GM18909 (cell line): ENCODE measurements at regions not wholly inside any gene's neighbourhood (a gene's known extent, or its start where the extent isn't known, plus 50 kb on each side); places are given as distances from the start of the nearest gene placed in this dataset.

Experiments used
- ATAC-seq: cut with Tn5 transposase; IDR thresholded peaks from one replicate; pipeline ENCODE4 v1.9.1; 2021; ENCODE audit warnings: mild to moderate bottlenecking; ENCODE audit not compliant: unreplicated experiment, poor library complexity

DNA sequence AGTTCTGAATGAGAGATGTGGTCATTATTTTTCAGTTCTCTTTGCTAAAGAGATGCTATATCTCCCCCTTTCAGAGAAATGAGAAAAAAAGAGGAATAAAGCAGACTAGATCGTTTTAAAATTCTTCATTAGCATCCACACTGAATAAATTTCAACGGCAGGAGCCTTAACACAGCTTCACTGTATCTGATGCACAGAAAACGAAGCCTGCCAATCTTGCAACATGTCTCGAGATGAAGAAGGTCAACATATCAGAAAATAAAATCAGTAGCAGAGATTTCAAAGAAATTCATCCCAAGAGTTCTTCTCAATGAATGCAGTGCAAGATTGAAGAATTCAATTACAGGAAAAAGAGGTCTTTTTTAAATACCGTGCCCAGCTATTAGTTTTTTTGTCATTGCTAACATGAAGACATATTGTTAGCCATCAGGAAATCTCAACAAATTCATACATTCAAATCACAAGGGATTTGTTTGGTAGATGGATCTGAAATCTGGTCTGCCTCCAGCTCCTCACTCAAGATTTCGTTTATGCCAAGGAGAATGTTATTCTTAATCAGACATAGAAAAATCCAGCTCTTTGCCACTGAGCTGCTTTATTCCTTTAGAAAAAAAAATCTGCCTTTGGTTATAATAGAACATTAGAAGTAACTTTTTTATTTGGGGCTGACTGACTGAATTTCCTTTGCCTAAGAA lies 76.4 kb upstream of the DAB1 start:
- ATAC-seq = no peak

DNA sequence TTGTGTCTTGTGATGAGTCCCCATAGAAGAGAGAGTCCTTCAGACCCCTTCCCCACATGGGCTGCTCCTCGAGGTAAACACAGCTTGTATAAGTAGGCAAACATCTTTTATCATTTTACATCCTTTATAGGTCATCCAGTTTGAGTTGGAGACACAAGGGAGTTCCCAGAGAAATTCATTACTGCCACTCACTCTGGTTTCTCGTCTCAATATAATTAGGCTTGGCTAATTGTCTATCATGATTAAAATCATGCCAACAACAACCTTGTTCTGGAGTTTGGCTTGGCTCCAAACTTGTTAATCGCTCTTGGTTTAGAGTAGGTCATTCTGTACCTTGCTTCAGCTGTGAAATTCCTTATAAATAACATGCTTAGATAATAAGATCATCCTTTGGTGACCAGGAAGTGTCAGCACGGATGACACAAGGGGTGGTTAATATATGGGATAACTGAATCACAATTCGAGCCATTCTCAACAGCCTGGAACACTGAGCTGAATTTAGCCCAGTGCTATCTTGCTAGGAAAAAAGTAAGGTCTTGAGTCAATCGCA lies 70.7 kb upstream of the DAB1 start:
- ATAC-seq = no peak

DNA sequence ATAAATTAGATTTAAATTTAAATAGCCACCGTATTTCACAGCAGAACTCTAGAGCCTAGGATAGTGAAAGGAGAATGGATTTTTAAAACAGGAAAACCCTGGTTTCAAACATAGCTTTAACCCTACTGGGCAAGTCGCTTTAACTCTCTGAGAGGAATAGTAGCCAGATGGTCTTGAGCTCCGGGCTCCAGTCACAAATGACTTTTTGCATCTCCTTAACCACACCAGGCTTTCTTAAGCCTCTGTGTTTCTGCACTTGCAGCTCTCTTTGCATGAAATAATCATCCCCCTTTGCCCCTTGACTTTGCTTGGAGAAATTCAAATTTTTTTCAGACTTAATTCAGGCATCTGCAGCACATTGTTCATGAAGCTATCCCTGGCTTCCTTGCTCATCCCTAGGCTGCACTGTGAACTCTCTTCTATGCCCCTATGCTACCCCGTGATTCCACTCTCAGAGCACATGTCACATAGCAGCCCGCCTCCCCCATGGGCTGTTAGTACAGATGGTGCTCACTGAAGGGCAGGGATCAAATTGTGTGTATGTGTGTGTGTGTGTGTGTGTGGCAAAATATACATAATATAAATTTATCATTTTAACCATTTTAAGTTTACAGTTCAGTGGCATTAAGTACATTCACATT lies 68.8 kb upstream of the DAB1 start:
- ATAC-seq = no peak

DNA sequence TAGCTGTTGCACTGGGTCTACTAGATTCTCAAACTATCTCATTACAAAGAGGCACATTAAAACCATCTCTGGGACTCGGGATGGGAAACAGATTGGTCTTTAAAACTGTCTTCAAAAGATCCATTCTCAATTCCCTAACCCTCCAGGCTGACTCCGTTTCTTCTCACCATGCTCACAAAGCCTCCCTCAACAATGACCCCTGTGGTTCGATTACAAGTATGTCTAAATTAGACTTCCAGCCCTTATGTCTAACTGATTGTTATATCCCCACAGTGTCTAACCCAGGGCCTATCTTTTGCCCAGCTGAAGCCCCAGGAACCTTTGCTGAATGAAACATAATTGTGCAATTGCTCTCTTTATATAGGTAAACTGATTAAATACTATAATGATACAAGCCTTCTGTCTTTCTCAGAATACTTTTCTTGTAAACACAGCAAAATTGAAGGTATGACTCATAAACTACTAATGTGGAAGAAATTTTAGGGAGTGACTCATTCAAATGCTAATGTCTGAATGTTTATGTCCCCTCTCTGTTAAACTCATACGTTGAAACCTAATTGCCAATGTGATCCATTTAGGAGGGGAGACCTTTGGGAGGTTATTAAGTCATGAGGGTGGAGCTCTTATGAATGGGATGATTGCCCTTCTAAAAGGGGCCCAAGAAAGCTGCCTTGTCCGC lies 65.6 kb upstream of the DAB1 start:
- ATAC-seq = no peak

DNA sequence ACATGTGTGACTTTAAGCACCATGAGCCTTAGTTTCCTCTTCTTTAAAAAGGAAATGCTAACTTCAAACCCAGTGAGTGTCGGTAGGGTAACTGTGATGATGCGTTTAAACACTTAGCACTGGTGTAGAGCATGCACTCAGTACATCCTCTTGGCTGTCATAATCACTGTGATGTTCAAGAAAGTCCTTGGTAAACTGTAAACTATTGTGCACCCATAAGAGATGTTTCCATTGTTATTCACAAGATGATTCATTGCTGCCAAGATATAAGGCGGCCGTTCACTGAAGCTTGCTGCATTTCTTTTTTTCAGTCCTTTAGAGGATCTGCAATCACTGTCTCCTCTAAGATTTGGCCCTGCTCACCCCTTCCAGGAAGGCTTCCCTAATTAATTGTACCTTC lies 61.8 kb upstream of the DAB1 start:
- no peak for ATAC-seq

DNA sequence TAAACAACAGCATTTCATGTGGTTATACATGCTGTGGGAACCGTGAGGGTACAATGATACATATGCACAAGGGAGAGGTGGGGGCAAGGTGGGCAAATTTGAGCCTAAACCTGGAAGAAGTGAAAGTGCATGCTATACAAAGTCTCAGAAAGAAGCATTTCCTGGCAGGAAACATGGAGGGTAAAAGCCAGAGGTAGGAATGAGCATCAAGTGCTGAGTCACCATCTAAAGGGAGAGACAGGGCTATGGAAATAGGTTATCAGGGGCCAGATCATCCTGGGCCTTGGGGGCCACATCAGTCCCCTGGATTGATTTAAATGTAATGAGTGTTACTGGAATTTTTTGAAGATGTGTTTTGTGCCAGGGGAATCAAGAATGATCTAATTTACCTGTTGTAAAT lies 60.1 kb upstream of the DAB1 start:
- ATAC-seq = no peak

DNA sequence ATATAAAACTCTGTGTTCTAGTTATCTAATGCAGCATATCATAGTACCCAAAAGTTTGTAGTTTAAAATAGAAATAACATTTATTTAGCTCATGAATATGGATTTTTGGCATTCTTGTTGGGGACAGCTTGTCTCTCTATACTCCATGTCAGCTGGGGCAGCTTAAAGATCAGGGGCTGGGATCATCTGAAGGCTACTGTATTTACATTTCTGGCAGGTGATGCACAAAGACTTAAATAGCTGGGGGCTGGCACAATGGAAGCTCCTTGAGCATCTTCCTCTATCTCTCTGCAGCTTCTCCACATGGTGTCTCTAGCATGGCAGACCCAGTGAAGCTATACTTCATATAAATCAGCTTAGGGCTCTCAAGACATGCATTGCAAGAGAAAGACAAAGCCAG lies 55.6 kb upstream of the DAB1 start:
- no peak for ATAC-seq

DNA sequence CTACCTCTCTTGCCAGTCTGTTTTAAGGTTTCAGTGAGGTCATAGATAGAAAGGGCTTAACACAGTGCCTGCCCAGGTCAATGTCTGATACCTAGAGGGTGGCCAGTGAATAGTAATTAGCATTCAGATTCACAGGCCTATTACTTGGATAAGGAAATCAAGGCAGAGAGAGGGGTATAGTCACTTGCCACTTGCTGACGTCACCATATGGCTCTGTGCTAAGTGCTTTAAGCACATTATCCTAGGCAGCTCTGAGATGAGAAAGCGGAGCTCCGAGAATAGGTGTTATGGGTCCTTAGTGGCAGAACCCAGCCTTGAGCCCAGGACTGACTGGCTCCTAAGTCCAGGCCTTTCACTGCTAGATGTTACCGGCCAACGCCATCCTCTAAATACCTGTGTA lies 51.5 kb upstream of the DAB1 start:
- ATAC-seq = no peak

DNA sequence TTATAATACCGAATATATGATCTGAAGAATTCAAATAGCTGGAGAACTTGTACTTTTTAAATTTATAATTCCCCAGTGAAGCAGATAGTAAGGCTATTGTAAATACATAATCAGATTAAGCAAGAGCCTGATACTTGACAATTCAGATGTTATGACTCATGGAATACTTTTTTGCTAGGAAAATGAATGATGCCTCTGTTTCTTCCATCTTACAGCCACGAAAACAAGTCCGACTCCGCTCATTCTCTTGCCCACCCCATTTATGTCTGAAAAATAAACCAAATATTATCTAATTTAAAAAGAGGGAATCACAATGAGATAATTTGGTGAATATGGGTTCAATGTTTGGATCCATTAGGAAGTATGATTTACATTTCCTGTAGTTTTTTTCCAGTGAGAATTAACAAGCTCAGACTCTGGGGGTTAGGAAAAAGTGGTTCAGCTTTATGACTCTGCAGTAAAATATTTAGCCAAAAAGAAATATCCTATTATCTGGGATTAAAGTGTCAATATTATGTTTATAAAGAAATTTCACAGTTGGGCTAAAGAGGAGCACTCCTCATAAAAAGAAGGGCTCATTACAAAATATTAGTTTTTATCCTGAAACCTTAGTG lies 50.4 kb upstream of the DAB1 start:
- no peak for ATAC-seq
